ENCODE measurements at regions not wholly inside any gene's neighbourhood (a gene's known extent, or its start where the extent isn't known, plus 50 kb on each side); places are given as distances from the start of the nearest gene placed in this dataset.

- DNase-seq = no peak
Observed at GRCh38 chr16:86042996-86043725, 144.2 kb downstream of the IRF8 start.

DNA sequence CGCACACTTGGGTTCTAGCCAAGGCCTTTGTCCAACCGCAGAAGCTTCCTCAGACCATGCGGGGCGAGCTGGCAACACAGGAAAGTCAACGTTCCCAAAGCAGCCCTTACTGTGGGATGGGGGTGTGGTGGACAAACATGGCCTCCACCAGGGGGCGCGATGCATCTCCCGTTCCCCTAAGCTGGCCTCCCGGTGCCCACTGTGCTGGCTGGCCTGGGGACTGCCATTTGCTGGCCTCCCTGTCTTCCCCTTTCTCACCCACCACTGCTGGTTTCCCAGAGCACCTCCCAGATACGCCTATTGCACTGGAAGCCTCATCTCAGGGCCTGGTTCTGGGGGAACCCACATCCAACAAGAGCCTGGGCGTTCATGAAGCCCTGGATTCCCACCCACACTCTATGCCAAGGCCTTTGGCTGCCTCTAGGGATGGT is 145.3 kb downstream of the IRF8 start:
- DNase-seq = no peak

DNA sequence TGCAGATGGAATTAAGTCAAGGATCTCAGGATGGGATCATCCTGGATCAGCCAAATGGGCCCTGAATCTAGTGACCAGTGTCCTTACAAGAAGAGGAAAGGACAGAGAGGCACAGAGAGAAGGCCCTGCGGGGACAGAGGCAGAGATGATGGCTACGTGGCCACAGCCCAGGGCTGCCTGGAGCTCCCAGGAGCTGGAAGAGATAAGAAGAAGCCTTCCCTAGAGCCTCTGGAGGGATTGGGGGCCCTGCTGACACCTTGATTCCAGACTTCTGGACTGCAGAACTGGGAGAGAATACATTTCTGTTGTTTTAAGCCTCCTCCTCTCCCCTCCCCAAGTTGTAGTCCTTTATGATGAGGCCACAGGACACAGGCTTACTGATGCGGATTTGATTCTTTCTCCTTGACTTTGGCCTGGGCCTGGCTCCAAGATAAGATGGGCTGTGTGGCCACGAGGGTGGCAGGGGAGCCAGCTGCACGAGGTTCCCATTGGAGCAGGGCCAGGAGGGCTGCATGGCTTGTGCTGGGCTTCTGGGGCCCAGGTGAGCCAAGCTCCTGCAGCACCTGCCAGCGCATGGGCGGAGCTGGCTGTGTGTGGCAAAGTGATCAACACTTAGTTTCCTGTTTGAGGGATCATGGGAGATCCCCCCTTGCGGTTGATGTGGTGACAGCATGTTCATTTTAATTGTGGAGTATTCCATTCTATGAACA is 146.1 kb downstream of the IRF8 start:
- DNase-seq = no peak

DNA sequence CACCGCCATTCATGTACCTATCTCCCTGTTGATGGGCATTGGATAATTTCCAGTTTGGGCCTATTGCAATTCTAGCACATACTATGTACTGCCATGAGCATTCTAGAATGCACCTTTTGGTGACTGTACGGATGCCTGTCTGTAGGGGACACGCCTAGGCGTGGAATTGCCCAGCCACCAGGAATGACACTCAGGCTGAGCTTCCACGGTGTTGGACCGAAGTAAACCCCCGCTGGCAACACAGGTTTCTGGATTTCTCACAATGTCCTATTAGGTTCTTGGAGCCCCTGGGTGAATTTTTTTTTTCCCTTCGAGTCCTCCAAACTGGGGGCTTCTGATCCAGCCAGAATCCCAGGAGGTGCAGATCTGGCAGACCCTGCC is 146.6 kb downstream of the IRF8 start:
- no peak for DNase-seq

DNA sequence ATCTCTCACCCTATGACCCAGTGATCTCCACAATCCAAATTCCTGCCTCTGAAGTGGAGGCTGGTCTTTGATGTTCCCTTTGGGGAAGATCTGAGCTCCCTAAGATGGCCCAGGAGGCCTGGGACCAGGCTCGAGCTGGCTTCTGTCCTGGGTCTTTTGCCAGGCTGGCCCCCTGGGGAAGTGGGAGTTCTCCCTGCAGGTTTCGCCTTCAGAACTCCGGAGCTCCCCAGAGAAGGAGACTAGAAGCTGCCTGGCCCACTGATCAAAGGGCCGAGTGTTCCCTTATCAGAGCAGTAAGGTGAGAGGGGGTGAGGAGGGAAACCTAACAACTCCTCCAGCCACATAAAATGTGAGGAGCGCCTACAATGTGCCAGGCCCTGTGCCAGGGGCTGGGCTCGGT is 147.1 kb downstream of the IRF8 start:
- DNase-seq = no peak

DNA sequence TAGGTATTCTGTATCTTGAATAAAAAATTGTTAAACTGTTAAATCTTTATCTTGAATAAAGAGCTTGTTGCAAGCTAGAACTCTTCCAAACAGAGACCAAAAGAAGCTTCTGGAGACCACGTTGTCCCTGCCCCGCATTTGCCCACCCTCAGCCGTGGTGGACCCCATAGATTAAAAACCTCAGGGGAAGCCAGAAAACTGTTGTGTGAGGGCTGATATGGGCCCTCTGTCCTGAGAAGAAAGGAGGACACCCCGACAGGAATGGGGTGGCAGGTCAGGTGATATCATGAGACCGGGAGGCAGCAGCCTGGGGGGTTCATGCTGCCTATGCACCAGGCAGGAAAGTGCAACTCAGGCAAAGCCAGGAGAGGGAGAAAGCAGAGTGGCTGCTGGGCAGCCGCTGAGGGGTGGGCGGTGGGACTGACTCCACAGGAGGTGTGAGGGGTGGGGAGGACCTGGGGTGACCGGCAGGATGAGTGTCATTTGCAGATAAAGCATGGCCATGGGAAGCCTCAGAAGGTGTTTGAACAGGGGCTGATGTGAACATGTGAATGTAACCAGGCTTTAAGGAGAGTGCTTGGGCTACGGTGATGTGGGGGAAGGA is 147.8 kb downstream of the IRF8 start:
- DNase-seq = no peak

GRCh38 chr16:86048221-86048620 is 149.3 kb downstream of the IRF8 start:
- DNase-seq = no peak

GRCh38 chr16:86048882-86049585 is 150.1 kb downstream of the IRF8 start:
- no peak for DNase-seq

- no peak for DNase-seq
Observed at GRCh38 chr16:86049641-86050040, 150.7 kb downstream of the IRF8 start.

DNA sequence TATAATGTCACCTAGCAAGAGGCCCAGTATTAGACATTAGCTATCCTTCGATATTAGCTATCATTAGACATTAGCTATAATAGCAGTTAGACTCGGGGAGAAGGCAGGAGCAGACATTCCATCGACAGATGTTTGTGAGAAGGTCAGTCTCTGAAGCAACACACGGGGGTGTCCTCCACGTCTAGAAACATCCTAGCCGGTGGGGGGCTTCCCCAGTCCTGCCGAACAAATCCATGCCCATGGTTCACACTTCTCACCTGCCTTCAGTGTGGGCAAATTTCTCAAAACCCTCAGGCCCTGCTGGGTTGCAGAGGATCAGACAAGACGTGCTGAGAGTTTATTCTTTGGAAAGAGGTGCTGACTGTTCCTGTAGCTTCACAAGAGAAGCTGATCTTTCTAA is 151.1 kb downstream of the IRF8 start:
- no peak for DNase-seq

- DNase-seq = no peak
Observed at GRCh38 chr16:86050591-86051367, 151.8 kb downstream of the IRF8 start.

DNA sequence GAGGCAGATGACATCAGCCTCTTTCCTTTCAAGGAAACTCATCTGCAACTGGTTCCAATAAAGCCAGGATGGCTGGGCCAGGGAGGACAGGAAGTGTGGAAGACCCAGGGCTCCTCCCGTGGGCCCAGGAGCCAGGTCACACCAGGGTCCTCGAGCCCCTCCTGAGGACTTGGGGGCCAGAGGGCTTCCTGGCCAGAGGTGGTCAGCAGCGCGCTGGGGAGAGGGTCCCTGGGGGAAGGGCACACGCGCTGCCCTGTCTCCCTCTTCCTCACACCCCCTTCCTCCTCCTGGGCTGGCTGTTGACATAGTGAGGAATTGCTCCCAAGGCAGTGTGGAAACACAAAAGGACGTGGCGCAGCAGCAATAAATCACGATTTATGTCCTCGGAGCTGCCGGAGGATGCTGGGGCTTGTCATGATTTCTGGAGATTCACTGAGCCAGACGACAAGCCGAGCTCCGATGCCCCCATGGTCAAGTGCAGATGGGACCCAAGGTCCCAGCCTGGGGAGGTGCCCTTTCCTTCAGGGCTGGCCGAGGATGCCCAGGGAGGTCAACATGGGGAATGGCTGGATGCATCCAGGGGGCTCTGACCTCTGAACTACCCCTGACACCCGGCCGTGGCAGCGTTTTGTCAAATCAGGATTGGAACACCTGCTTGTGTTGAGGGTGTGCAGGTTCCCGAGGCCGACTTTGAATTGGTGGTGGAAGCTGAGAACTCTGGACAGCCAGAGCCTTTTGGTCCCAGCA is 152.6 kb downstream of the IRF8 start:
- DNase-seq = no peak

GRCh38 chr16:86052115-86052670 is 153.2 kb downstream of the IRF8 start:
- DNase-seq = no peak

- DNase-seq = no peak
Observed at GRCh38 chr16:86052926-86053325, 154.0 kb downstream of the IRF8 start.

- no peak for DNase-seq
Observed at GRCh38 chr16:86059253-86060171, 160.6 kb downstream of the IRF8 start.

GRCh38 chr16:86060381-86061317 is 161.7 kb downstream of the IRF8 start:
- DNase-seq = no peak

DNA sequence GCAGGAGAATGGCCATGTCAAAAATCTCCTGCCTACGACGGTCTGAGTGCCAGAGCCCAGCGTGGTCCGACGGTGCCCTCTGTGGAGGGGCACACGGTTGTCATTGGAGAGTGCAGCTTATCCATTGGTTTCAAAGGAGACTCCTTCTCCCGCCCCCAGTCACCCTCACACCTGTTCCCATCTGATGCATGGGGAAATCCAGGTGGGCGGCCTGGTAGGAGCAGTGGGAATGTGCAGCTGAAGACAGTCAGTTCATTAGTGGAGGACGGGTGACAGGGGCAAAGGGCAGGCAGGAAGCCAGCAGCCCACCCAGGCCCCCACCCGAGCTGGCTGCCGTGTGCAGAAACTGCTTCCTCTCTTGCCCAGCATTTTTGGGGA is 162.3 kb downstream of the IRF8 start:
- no peak for DNase-seq

- no peak for DNase-seq
Observed at GRCh38 chr16:86061721-86062120, 162.8 kb downstream of the IRF8 start.

DNA sequence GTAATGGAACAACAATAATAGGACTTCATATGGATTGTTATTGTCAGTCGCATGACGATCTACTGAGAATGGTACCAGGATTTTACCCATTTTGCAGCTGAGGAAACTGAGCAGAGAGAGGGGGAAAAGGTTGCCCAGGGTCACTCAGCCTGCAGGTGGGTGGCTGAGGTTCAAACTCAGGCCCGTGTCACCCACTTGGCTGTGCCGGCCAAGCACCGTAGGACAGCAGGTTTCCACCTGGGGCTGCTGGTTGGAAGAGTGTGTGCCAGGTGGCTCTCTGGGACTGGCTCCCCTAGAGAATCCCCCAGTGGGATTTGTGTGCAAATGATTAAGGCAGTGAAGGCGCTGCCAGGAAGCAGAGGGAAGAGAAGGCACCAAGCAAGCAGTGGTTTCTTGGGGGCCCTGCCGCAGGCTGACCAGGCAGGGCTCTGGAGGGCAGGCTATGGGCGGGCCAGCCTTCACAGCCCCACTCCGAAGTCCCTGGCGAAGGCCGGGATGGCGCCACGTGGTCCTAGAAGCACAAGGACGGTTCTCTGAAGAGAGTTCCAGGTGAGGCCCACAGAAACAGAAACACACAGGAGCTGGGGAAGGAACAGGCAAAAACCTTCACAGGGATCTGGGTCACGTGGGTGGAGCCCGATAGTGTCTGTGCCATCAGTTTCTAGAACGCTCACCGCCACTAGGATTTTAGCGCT is 163.5 kb downstream of the IRF8 start:
- DNase-seq = no peak

Measured in T1000 (cell line).